Endodermal cell (in vitro differentiated cells): ENCODE measurements at regions not wholly inside any gene's neighbourhood (a gene's known extent, or its start where the extent isn't known, plus 50 kb on each side); places are given as distances from the start of the nearest gene placed in this dataset.

Experiments
- DNase-seq: peaks from one replicate; pipeline ENCODE4 v3.0.0-alpha.2; 2017
- H3K27ac ChIP-seq: 2 replicates; pipeline ENCODE4 v1.5.1; 2013; ENCODE audit warnings: mild to moderate bottlenecking, low read depth, low read length, moderate library complexity
- H3K27me3 ChIP-seq: 2 replicates; pipeline ENCODE4 v1.6.1; 2013; ENCODE audit warnings: mild to moderate bottlenecking, low read length, moderate library complexity; ENCODE audit not compliant: insufficient read depth, control insufficient read depth, poor library complexity, severe bottlenecking
- H3K36me3 ChIP-seq: 2 replicates; pipeline ENCODE4 v1.7.0; 2013; ENCODE audit warnings: mild to moderate bottlenecking, low read length, moderate library complexity; ENCODE audit not compliant: control insufficient read depth, insufficient read depth
- H3K4me1 ChIP-seq: one replicate; pipeline ENCODE4 v1.7.0; 2013; ENCODE audit warnings: low read length; ENCODE audit not compliant: control insufficient read depth, insufficient read depth
- H3K4me3 ChIP-seq: 2 replicates; pipeline ENCODE4 v1.5.1; 2013; ENCODE audit warnings: mild to moderate bottlenecking, low read length, moderate library complexity
- H3K9ac ChIP-seq: 2 replicates; pipeline ENCODE4 v1.6.1; 2013; ENCODE audit warnings: mild to moderate bottlenecking, low read length, moderate library complexity; ENCODE audit not compliant: poor library complexity, severe bottlenecking; ENCODE audit errors: extremely low read depth
- H3K9me3 ChIP-seq: 2 replicates; pipeline ENCODE4 v1.6.1; 2013; ENCODE audit warnings: mild to moderate bottlenecking, low read length, moderate library complexity; ENCODE audit not compliant: control insufficient read depth
- H3K27ac Mint-ChIP-seq: 2 replicates; pipeline ENCODE4 v1.8.0; 2020; ENCODE audit warnings: mixed read lengths
- H3K27me3 Mint-ChIP-seq: 2 replicates; pipeline ENCODE4 v1.8.0; 2021; ENCODE audit warnings: mild to moderate bottlenecking, mixed read lengths; ENCODE audit not compliant: insufficient read depth
- H3K36me3 Mint-ChIP-seq: 2 replicates; pipeline ENCODE4 v1.8.0; 2020; ENCODE audit warnings: low read depth, mixed read lengths
- H3K4me1 Mint-ChIP-seq: 2 replicates; pipeline ENCODE4 v1.8.0; 2020; ENCODE audit warnings: mixed read lengths
- H3K4me3 Mint-ChIP-seq: 2 replicates; pipeline ENCODE4 v1.8.0; 2020; ENCODE audit warnings: mild to moderate bottlenecking, moderate library complexity, mixed read lengths
- H3K9me3 Mint-ChIP-seq: 2 replicates; pipeline ENCODE4 v1.8.0; 2020; ENCODE audit warnings: mild to moderate bottlenecking, mixed read lengths
- CTCF ChIP-seq: fragments of 200-600 bp; sonication (generic); conservative IDR thresholded peaks from 2 replicates; pipeline ENCODE4 v1.5.0; 2021; ENCODE audit warnings: antibody characterized with exemption, mild to moderate bottlenecking
- WGBS, 2 experiments: methylation state at CpG; one replicate each; pipeline versions ENCODE4 v1.1.5 to v1.1.7; 2013; ENCODE audit warnings: missing lambda C conversion rate in 2 of 2, mixed read lengths in 1 of 2; ENCODE audit not compliant: insufficient coverage in 1 of 2, insufficient read length in 1 of 2; 5-methylcytosine and 5-hydroxymethylcytosine counted together

- Mint-ChIP-seq H3K27me3 (no peaks in the 10 kb centered on the region), H3K27ac (no peak overlapping the region), H3K4me1 (peaks cover 3% of the 10 kb centered on the region), H3K4me3 (no peak overlapping the region), H3K36me3 (no peaks in the 10 kb centered on the region), H3K9me3 (no peaks in the 10 kb centered on the region)
- Histone ChIP-seq H3K9ac (no peak overlapping the region), H3K9me3 (no peaks in the 10 kb centered on the region), H3K36me3 (no peaks in the 10 kb centered on the region), H3K4me1 (peaks cover 5% of the 10 kb centered on the region), H3K27ac (no peak overlapping the region), H3K27me3 (no peaks in the 10 kb centered on the region), H3K4me3 (no peak overlapping the region)
- no peak for DNase-seq
- 88 to 94% methylated on average over 1 to 3 of the region's 3 CpGs for WGBS, 2 experiments
- no peak for TF ChIP-seq CTCF
Observed at GRCh38 chr20:11304795-11305194, 612.9 kb upstream of the BTBD3 start.

GRCh38 chr20:11305406-11305805 is 612.3 kb upstream of the BTBD3 start:
- peaks cover 5% of the 10 kb centered on the region for H3K4me1 ChIP-seq
- Mint-ChIP-seq H3K27ac (no peak overlapping the region), H3K4me3 (no peak overlapping the region), H3K9me3 (no peaks in the 10 kb centered on the region), H3K36me3 (no peaks in the 10 kb centered on the region), H3K27me3 (no peaks in the 10 kb centered on the region), H3K4me1 (peaks cover 3% of the 10 kb centered on the region)
- no peak overlapping the region for H3K9ac ChIP-seq
- 63 to 74% methylated on average over 2 of the region's 2 CpGs for whole genome bisulfite sequencing, 2 experiments
- H3K27me3 ChIP-seq: no peaks in the 10 kb centered on the region
- H3K27ac ChIP-seq: no peak overlapping the region
- H3K9me3 ChIP-seq: no peaks in the 10 kb centered on the region
- H3K36me3 ChIP-seq: no peaks in the 10 kb centered on the region
- no peak for DNase-seq
- TF ChIP-seq CTCF: no peak
- H3K4me3 ChIP-seq: no peak overlapping the region

GRCh38 chr20:11311659-11312224 is 606.0 kb upstream of the BTBD3 start:
- Mint-ChIP-seq H3K9me3 (no peaks in the 10 kb centered on the region), H3K27ac (no peak overlapping the region), H3K27me3 (no peaks in the 10 kb centered on the region), H3K4me3 (no peak overlapping the region), H3K4me1 (no peaks in the 10 kb centered on the region), H3K36me3 (no peaks in the 10 kb centered on the region)
- H3K27ac ChIP-seq: no peak overlapping the region
- DNase-seq: no peak
- H3K27me3 ChIP-seq: no peaks in the 10 kb centered on the region
- no peaks in the 10 kb centered on the region for H3K36me3 ChIP-seq
- no peaks in the 10 kb centered on the region for H3K9me3 ChIP-seq
- no peaks in the 10 kb centered on the region for H3K4me1 ChIP-seq
- no peak for TF ChIP-seq CTCF
- H3K4me3 ChIP-seq: no peak overlapping the region
- no peak overlapping the region for H3K9ac ChIP-seq
- WGBS, 2 experiments: 96% methylated on average over 2 to 3 of the region's 3 CpGs
